Trophoblast cell (in vitro differentiated cells and primary cell): ENCODE measurements at regions not wholly inside any gene's neighbourhood (a gene's known extent, or its start where the extent isn't known, plus 50 kb on each side); places are given as distances from the start of the nearest gene placed in this dataset.
A peak's percentile ranks its signal among the peaks of the same experiment; 100 is the strongest.

ENCODE experiments used
- DNase-seq, 2 donors: peaks; one replicate each; pipeline ENCODE4 v3.0.0-alpha.2; 2016
- H2AFZ ChIP-seq: 2 replicates; pipeline ENCODE4 v1.6.1; 2013; ENCODE audit warnings: low read length, moderate library complexity, mild to moderate bottlenecking; ENCODE audit not compliant: insufficient read depth, poor library complexity
- H2AK5ac ChIP-seq: 2 replicates; pipeline ENCODE4 v1.6.1; 2013; ENCODE audit warnings: mild to moderate bottlenecking, low read length
- H2BK120ac ChIP-seq: 2 replicates; pipeline ENCODE4 v1.6.1; 2013; ENCODE audit warnings: low read length, mild to moderate bottlenecking, moderate library complexity; ENCODE audit not compliant: insufficient read depth, poor library complexity
- H2BK12ac ChIP-seq: 2 replicates; pipeline ENCODE4 v1.6.1; 2013; ENCODE audit warnings: mild to moderate bottlenecking, low read length, moderate library complexity
- H2BK5ac ChIP-seq: 2 replicates; pipeline ENCODE4 v1.6.1; 2013; ENCODE audit warnings: low read length, low read depth, moderate library complexity, mild to moderate bottlenecking; ENCODE audit not compliant: poor library complexity
- H3K14ac ChIP-seq: 2 replicates; pipeline ENCODE4 v1.6.1; 2013; ENCODE audit warnings: mild to moderate bottlenecking, low read length
- H3K18ac ChIP-seq: 2 replicates; pipeline ENCODE4 v1.6.1; 2013; ENCODE audit warnings: mild to moderate bottlenecking, low read length
- H3K23ac ChIP-seq: 2 replicates; pipeline ENCODE4 v1.6.1; 2013; ENCODE audit warnings: low read length
- H3K27ac ChIP-seq: 2 replicates; pipeline ENCODE4 v1.5.1; 2013; ENCODE audit warnings: low read depth, mild to moderate bottlenecking, inconsistent platforms, low read length, moderate library complexity
- H3K27me3 ChIP-seq: 2 replicates; pipeline ENCODE4 v1.6.1; 2013; ENCODE audit warnings: inconsistent platforms, mild to moderate bottlenecking, low read length, moderate library complexity; ENCODE audit not compliant: insufficient read depth
- H3K36me3 ChIP-seq, 2 experiments: 1 replicate in 1 of 2; 2 replicates in 1 of 2; pipeline ENCODE4 v1.6.1; 2013; ENCODE audit warnings: low read length in 2 of 2, mild to moderate bottlenecking in 2 of 2, moderate library complexity in 1 of 2; ENCODE audit not compliant: insufficient read depth in 2 of 2, control insufficient read depth in 1 of 2
- H3K4ac ChIP-seq: 2 replicates; pipeline ENCODE4 v1.6.1; 2013; ENCODE audit warnings: low read depth, mild to moderate bottlenecking, low read length, moderate library complexity
- H3K4me1 ChIP-seq, 2 experiments: 1 replicate in 1 of 2; 2 replicates in 1 of 2; pipeline ENCODE4 v1.6.1; 2013; ENCODE audit warnings: low read length in 2 of 2, mild to moderate bottlenecking in 2 of 2, moderate library complexity in 1 of 2; ENCODE audit not compliant: insufficient read depth in 2 of 2, control insufficient read depth in 1 of 2
- H3K4me2 ChIP-seq: 2 replicates; pipeline ENCODE4 v1.6.1; 2013; ENCODE audit warnings: inconsistent platforms, mild to moderate bottlenecking, low read length, moderate library complexity
- H3K4me3 ChIP-seq: 2 replicates; pipeline ENCODE4 v1.5.1; 2013; ENCODE audit warnings: mild to moderate bottlenecking, low read depth, low read length, inconsistent platforms
- H3K79me1 ChIP-seq: one replicate; pipeline ENCODE4 v1.6.1; 2013; ENCODE audit warnings: low read length
- H3K79me2 ChIP-seq: 2 replicates; pipeline ENCODE4 v1.6.1; 2013; ENCODE audit warnings: low read length, mild to moderate bottlenecking; ENCODE audit not compliant: control insufficient read depth, insufficient read depth, poor library complexity
- H3K9ac ChIP-seq: 2 replicates; pipeline ENCODE4 v1.6.1; 2013; ENCODE audit warnings: mild to moderate bottlenecking, low read length
- H3K9me3 ChIP-seq: 2 replicates; pipeline ENCODE4 v1.6.1; 2013; ENCODE audit warnings: low read depth, mild to moderate bottlenecking, control low read depth, inconsistent platforms, low read length; ENCODE audit not compliant: insufficient read depth
- H4K12ac ChIP-seq: 2 replicates; pipeline ENCODE4 v1.6.1; 2013; ENCODE audit warnings: low read depth, mild to moderate bottlenecking, low read length, moderate library complexity
- H4K8ac ChIP-seq: 2 replicates; pipeline ENCODE4 v1.6.1; 2013; ENCODE audit warnings: low read depth, mild to moderate bottlenecking, low read length, moderate library complexity
- H4K91ac ChIP-seq: one replicate; pipeline ENCODE4 v1.6.1; 2013; ENCODE audit warnings: low read depth, mild to moderate bottlenecking, low read length, moderate library complexity
- WGBS: extraction: QIAGEN DNeasy Blood & Tissue Kit; methylation state at CpG from one replicate; pipeline ENCODE4 v1.1.7; 2013; ENCODE audit warnings: missing lambda C conversion rate; ENCODE audit not compliant: insufficient read length, insufficient coverage; ENCODE audit errors: extremely low coverage; 5-methylcytosine and 5-hydroxymethylcytosine counted together

DNA sequence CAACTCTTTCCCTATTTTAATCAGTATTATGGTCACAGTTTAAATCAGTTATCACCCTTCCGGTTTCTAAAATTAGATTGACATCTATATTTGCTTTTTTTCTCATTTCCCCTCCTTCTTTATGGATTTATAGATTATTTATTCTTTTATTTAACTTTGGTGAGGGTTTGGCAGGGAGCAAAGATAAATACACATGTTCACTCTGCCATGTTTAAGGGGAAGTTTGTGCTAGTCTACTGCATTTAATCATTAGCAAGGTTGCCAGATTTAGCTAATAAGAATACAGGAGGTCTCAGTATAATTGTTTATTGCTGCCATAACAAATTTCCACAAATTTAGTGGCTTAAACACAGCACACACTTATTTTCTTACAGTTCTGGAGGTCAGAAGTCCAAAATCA, 204.0 kb upstream of the BTG1 start:
- Histone ChIP-seq H3K4me1 (no peaks in the 10 kb centered on the region), H4K12ac (no peak overlapping the region), H3K36me3 (no peaks in the 10 kb centered on the region), H3K14ac (no peak overlapping the region), H3K18ac (no peak overlapping the region), H2BK5ac (no peak overlapping the region), H2BK12ac (no peak overlapping the region), H4K8ac (no peak overlapping the region), H4K91ac (no peak overlapping the region), H3K23ac (no peak overlapping the region), H3K4ac (no peak overlapping the region), H3K27ac (no peak overlapping the region), H3K27me3 (no peaks in the 10 kb centered on the region), H2AFZ (no peak overlapping the region), H3K79me1 (no peaks in the 10 kb centered on the region), H2BK120ac (no peak overlapping the region), H3K9me3 (no peaks in the 10 kb centered on the region), H3K4me3 (no peak overlapping the region), H3K4me2 (no peak overlapping the region), H3K79me2 (no peaks in the 10 kb centered on the region), H2AK5ac (no peak overlapping the region), H3K9ac (no peak overlapping the region)
- DNase-seq = no peak
- no CpG with 5 or more reads among the region's 1 CpG for WGBS

DNA sequence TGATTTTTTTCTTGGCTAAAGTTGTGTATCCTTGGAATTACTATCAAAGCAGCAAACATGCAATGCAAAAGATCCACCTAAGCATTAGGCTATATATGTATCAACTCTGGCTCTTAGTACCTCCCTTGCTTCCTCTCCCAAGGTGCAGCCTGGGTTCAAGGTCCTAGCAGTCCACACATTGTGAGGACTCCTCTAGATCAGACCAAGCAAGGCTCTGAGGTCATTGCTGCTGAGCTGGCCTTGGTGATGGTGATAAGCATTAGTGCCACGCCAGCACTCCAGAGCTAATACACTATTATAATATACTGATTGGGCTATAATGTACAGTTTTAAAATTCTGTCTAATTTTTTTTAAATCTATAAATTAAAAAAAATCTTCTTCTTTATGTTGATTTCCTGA, 196.9 kb upstream of the BTG1 start:
- H2BK5ac ChIP-seq = no peak overlapping the region
- no peak overlapping the region for H2AFZ ChIP-seq
- H3K9ac ChIP-seq = no peak overlapping the region
- no peak overlapping the region for H3K4me2 ChIP-seq
- peaks cover 12 to 15% of the 10 kb centered on the region in 2 experiments for H3K4me1 ChIP-seq
- no peak overlapping the region for H3K14ac ChIP-seq
- H4K8ac ChIP-seq = no peak overlapping the region
- no peak overlapping the region for H2AK5ac ChIP-seq
- WGBS = no CpG with 5 or more reads among the region's 1 CpG
- DNase-seq = no peak
- no peaks in the 10 kb centered on the region for H3K27me3 ChIP-seq
- H3K36me3 ChIP-seq = no peaks in the 10 kb centered on the region
- no peaks in the 10 kb centered on the region for H3K79me2 ChIP-seq
- no peak overlapping the region for H2BK120ac ChIP-seq
- no peak overlapping the region for H3K18ac ChIP-seq
- H2BK12ac ChIP-seq = peak overlapping the region; percentile 16
- H3K4ac ChIP-seq = no peak overlapping the region
- H3K4me3 ChIP-seq = no peak overlapping the region
- H4K91ac ChIP-seq = no peak overlapping the region
- no peak overlapping the region for H3K27ac ChIP-seq
- no peak overlapping the region for H3K23ac ChIP-seq
- H3K79me1 ChIP-seq = peaks cover 8% of the 10 kb centered on the region
- H3K9me3 ChIP-seq = peaks cover 3% of the 10 kb centered on the region
- no peak overlapping the region for H4K12ac ChIP-seq

DNA sequence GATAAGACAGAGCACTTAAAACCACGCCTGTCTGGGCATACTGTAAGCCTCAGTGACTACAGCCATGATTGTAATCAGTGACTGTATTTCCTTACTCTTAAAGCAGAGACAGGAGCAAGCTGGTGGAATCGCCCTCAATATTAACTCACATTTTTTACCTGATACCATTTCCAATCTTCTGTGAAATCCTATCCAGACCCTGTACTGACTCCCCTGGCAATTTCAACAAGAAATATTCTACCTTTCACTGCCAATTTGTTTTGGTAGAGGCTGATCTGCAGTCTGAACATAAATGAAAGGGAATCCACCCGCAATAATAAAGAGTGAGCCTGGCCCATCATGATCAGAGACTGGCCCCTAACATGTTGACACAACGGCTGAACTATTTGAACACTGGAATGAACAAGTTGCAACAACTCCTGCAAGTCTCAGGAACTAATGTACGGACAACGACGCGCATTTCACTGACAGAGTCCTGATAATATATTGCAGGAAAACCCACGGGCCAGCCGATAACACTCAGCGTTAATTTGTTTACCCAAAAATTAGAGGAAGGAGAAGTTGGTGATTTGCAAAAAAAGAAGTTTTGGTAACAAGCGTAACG, 195.5 kb upstream of the BTG1 start:
- H2AFZ ChIP-seq = no peak overlapping the region
- peak overlapping the region; percentile 4 for H4K8ac ChIP-seq
- H3K4ac ChIP-seq = no peak overlapping the region
- peak overlapping the region; percentile 11 for H2BK5ac ChIP-seq
- no peak overlapping the region for H4K91ac ChIP-seq
- no peak overlapping the region for H3K9ac ChIP-seq
- peak overlapping the region; percentile 94 for H3K27ac ChIP-seq
- H3K36me3 ChIP-seq = no peaks in the 10 kb centered on the region
- peaks cover 8% of the 10 kb centered on the region for H3K79me1 ChIP-seq
- H2BK12ac ChIP-seq = peak overlapping the region; percentile 5
- no peak overlapping the region for H4K12ac ChIP-seq
- H3K27me3 ChIP-seq = no peaks in the 10 kb centered on the region
- no peak overlapping the region for H2AK5ac ChIP-seq
- no peak overlapping the region for H3K23ac ChIP-seq
- WGBS = no CpG with 5 or more reads among the region's 13 CpGs
- peak overlapping the region; percentile 24 for H2BK120ac ChIP-seq
- H3K79me2 ChIP-seq = no peaks in the 10 kb centered on the region
- H3K14ac ChIP-seq = no peak overlapping the region
- no peak overlapping the region for H3K4me3 ChIP-seq
- H3K18ac ChIP-seq = no peak overlapping the region
- peaks cover 3% of the 10 kb centered on the region for H3K9me3 ChIP-seq
- peak; percentile 4 to 50 for DNase-seq
- peak overlapping the region; percentile 46 for H3K4me2 ChIP-seq
- H3K4me1 ChIP-seq = peaks cover 12 to 15% of the 10 kb centered on the region in 2 experiments

DNA sequence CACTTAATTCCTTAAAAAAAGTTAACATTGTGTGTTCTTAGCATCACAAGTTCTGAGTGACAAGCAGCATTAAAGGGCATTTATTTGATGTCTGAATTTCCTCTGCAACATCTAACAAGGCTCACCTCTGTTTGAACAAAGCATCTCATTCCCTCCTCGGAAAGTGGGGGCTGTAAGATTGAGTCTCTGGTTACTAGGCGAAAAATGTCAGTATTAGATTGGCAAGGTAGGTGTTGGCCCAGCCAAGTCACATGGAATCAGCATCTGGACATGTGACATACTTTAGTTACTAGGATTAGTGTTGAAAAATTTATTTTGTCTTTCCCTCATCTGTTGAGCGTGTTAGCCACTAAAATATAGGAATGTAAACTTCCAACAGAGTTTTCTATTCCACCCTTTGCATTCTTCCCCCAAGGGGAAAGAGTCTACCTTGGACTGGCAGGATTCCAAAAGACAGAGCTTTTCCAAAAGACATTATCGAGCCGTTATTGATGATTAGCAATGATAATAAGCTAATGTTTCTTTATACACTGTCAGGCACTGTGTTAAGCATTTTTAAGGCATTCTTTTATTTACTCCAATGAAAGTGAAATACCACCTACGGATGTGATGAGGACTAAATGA, 194.9 kb upstream of the BTG1 start:
- peak overlapping the region; percentile 18 for H2BK5ac ChIP-seq
- no peak overlapping the region for H2AFZ ChIP-seq
- H3K79me2 ChIP-seq = no peaks in the 10 kb centered on the region
- no peak for DNase-seq
- H3K14ac ChIP-seq = no peak overlapping the region
- H3K27me3 ChIP-seq = no peaks in the 10 kb centered on the region
- no peak overlapping the region for H4K91ac ChIP-seq
- H3K27ac ChIP-seq = peak overlapping the region; percentile 94
- WGBS = no CpG with 5 or more reads among the region's 6 CpGs
- H3K4me2 ChIP-seq = no peak overlapping the region
- H3K4me1 ChIP-seq = peaks cover 12 to 15% of the 10 kb centered on the region in 2 experiments
- no peak overlapping the region for H3K18ac ChIP-seq
- no peak overlapping the region for H3K9ac ChIP-seq
- H3K9me3 ChIP-seq = peaks cover 3% of the 10 kb centered on the region
- H2BK12ac ChIP-seq = peak overlapping the region; percentile 75
- H3K79me1 ChIP-seq = peaks cover 8% of the 10 kb centered on the region
- no peak overlapping the region for H4K12ac ChIP-seq
- H3K4ac ChIP-seq = no peak overlapping the region
- no peak overlapping the region for H2BK120ac ChIP-seq
- H3K36me3 ChIP-seq = no peaks in the 10 kb centered on the region
- no peak overlapping the region for H3K23ac ChIP-seq
- no peak overlapping the region for H2AK5ac ChIP-seq
- no peak overlapping the region for H4K8ac ChIP-seq
- H3K4me3 ChIP-seq = no peak overlapping the region
